Lower leg skin (tissue), 4 donors: ENCODE measurements at regions not wholly inside any gene's neighbourhood (a gene's known extent, or its start where the extent isn't known, plus 50 kb on each side); places are given as distances from the start of the nearest gene placed in this dataset.

Experiments
- DNase-seq, 2 donors: peaks; one replicate each; pipeline ENCODE4 v3.0.0-alpha.2; 2019; ENCODE audit warnings: low spot score in 2 of 2
- H3K4me3 ChIP-seq: fragments of 200-600 bp; sonication (generic); 2 replicates; pipeline ENCODE4 v1.5.1; 2017; ENCODE audit warnings: mild to moderate bottlenecking, low read depth; ENCODE audit not compliant: poor library complexity, severe bottlenecking
- POLR2A ChIP-seq, 2 donors: fragments of 450-650 bp; IDR thresholded peaks; one replicate each; pipeline ENCODE4 v1.6.1; 2016 to 2017; ENCODE audit warnings: antibody characterized with exemption in 2 of 2, mild to moderate bottlenecking in 1 of 2, moderate library complexity in 1 of 2
- WGBS, 2 donors: methylation state at CpG; one replicate each; pipeline ENCODE4 v1.1.5; 2018; 5-methylcytosine and 5-hydroxymethylcytosine counted together
- intact Hi-C: fragments of 100-400 bp; cut with DNase I; formaldehyde crosslinking; loops from one replicate; pipeline ENCODE4 v1.15.0; 2023; ENCODE audit warnings: low total_unique reads
- TF ChIP-seq, protein P1 (sequence below), 3 donors: fragments of 450-650 bp; IDR thresholded peaks; one replicate each; pipeline ENCODE4 v1.5.1; 2016; ENCODE audit warnings: antibody characterized with exemption in 3 of 3, mild to moderate bottlenecking in 3 of 3, moderate library complexity in 2 of 3

DNA sequence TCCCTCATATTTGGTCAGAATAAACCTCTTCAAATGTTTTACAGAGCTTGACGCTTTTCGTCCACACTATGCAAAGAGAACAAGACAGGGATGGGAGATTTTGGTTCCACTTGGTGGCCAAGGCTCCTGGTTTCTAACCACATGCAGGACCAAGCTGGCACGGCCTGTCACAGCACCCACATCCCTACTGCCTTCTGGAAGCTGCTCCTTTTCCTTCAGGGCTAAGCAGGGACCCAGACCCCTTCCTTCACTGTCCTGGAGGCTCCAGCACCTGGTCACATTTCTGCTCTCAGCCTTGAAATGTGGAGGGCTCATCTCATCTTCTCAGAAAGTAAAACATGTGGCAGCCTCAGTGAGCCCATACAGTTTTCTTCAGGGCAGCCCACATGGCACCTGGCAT, 50.4 kb upstream of the ARHGEF7 start:
- intact Hi-C loops: loop anchor here (5.0 kb wide), 1 partner anchor 158 kb away; no protein-coding TSS in a partner anchor
- no peak overlapping the region for H3K4me3 ChIP-seq
- WGBS, 2 donors: 94 to 98% methylated on average over 3 of the region's 3 CpGs
- TF ChIP-seq POLR2A (IDR thresholded peaks at IDR 0.05): no peak
- TF ChIP-seq, protein P1, sequence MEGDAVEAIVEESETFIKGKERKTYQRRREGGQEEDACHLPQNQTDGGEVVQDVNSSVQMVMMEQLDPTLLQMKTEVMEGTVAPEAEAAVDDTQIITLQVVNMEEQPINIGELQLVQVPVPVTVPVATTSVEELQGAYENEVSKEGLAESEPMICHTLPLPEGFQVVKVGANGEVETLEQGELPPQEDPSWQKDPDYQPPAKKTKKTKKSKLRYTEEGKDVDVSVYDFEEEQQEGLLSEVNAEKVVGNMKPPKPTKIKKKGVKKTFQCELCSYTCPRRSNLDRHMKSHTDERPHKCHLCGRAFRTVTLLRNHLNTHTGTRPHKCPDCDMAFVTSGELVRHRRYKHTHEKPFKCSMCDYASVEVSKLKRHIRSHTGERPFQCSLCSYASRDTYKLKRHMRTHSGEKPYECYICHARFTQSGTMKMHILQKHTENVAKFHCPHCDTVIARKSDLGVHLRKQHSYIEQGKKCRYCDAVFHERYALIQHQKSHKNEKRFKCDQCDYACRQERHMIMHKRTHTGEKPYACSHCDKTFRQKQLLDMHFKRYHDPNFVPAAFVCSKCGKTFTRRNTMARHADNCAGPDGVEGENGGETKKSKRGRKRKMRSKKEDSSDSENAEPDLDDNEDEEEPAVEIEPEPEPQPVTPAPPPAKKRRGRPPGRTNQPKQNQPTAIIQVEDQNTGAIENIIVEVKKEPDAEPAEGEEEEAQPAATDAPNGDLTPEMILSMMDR (IDR thresholded peaks at IDR 0.05): no peak
- no peak for DNase-seq

DNA sequence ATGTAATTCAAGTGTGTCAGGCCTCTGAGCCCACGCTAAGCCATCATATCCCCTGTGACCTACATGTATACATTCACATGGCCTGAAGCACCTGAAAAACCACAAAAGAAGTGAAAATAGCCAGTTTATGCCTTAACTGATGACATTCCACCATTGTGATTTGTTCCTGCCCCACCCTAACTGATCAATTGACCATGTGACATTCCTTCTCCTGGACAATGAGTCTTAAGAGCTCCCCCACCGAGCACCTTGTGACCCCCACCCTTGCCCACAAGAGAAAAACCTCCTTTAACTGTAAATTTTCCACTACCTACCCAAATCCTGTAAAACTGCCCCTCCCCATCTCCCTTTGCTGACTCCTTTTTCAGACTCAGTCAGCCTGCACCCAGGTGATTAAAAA, 52.1 kb upstream of the ARHGEF7 start:
- no peak for DNase-seq
- 62% methylated on average over 2 of the region's 2 CpGs for WGBS, 2 donors
- intact Hi-C loops: no loop called here
- no peak overlapping the region for H3K4me3 ChIP-seq
- TF ChIP-seq, protein P1 (IDR thresholded peaks at IDR 0.05): no peak
- no peak for TF ChIP-seq POLR2A (IDR thresholded peaks at IDR 0.05)

DNA sequence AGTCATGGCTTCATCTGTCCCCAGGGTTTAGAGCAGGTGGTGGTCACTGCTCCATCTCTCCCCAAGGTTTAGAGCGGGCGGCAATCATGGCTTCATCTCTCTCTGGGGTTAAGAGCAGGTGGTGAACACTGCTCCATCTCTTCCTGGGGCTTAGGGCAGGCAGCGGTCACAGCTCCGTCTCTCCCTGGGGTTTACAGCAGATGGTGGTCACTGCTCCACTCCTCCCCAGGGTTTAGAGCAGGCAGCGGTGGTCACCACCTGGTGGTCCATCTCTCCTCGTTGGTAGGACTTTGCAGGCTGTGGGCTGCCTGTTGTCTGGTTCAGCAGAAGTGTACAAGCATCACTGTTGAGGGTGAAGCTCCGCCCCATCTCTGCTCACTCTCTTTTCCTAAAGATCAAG, 52.8 kb upstream of the ARHGEF7 start:
- 87 to 91% methylated on average over 7 of the region's 7 CpGs for WGBS, 2 donors
- no peak overlapping the region for H3K4me3 ChIP-seq
- TF ChIP-seq, protein P1 (IDR thresholded peaks at IDR 0.05): no peak
- TF ChIP-seq POLR2A (IDR thresholded peaks at IDR 0.05): no peak
- intact Hi-C loops: no loop called here
- DNase-seq: no peak

DNA sequence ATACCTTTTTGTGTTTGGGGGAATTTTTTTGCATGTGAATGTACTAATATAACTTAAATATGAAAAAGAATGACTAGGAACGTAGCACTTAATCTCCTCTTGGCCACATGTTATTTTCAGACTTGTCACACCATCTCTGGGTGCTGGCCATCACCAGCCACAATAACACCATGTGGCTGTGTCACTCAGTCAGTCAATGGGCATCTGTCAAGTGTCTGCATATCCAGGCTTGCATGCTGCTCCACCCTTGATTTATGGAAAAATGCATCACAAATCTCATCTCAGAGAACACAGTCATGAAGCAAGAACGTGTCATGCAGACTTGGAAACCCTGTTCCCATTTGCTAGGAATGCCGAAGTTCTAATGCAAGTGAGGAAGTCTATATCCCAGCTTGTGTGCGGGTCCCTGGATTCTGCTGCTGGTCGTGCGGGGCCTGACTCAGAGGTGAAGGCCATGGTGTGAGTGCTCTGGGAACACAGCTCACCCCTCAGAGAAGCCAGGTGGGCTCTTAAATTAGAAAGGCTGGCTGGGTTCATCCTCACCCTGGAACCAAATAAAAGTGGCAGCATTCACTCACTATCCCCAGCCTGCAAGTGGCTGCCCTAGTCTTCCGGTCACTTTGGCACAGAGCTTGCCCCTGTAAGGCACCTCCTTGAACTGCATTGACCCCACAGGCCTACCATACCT, 53.6 kb upstream of the ARHGEF7 start:
- DNase-seq: no peak
- intact Hi-C loops: no loop called here
- TF ChIP-seq, protein P1 (IDR thresholded peaks at IDR 0.05): no peak
- TF ChIP-seq POLR2A (IDR thresholded peaks at IDR 0.05): no peak
- no peak overlapping the region for H3K4me3 ChIP-seq
- WGBS, 2 donors: 80 to 84% methylated on average over 7 of the region's 7 CpGs

DNA sequence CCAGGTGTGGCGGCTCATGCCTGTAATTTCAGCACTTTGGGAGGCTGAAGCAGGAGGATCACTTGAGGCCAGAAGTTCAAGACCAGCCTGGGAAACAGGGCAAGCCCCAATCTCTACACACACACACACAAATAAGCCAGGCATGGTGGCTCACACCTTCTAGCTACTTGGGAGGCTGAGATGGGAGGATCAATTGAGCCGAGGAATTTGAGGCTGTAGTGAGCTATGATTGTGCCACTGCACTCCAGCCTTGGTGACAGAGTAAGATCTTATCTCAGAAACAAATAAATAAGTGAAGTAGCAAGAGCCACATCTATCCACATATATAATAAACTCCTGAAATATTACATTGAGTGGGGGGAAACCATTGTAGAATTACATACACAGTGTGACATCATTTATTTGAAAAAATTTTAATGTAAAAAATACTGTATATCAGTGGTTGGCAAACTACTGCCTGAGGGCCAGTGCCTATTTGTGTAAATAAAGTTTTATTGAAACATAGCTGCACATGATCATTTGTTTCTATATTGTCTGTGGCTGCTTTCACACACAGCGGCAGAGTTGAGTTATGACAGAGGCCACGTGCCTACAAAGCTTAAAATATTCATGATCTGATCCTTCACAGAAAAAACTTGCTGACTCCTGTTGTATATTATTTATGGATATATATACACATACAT, 54.7 kb upstream of the ARHGEF7 start:
- H3K4me3 ChIP-seq: no peak overlapping the region
- intact Hi-C loops: no loop called here
- TF ChIP-seq POLR2A (IDR thresholded peaks at IDR 0.05): no peak
- TF ChIP-seq, protein P1 (IDR thresholded peaks at IDR 0.05): no peak
- DNase-seq: no peak
- WGBS, 2 donors: 85 to 86% methylated on average over 4 of the region's 4 CpGs
